HEK293 (cell line): ENCODE measurements at regions not wholly inside any gene's neighbourhood (a gene's known extent, or its start where the extent isn't known, plus 50 kb on each side); places are given as distances from the start of the nearest gene placed in this dataset.

Experiments
- CTCF ChIA-PET: fragments of 350-600 bp; formaldehyde crosslinking; extraction: SDS; loops from one replicate; lab custom pipeline; 2021; ENCODE audit warnings: antibody characterized with exemption; lab: Yijun Ruan, JAX
- POLR2A ChIA-PET: fragments of 300-600 bp; formaldehyde crosslinking; extraction: SDS; loops from one replicate; lab custom pipeline; 2020; ENCODE audit warnings: antibody characterized with exemption, inconsistent platforms; lab: Yijun Ruan, JAX
- H3K27ac ChIP-seq: fragments of 200-500 bp; sonication (Bioruptor generic); 2 replicates; pipeline ENCODE4 v1.5.1; 2014; ENCODE audit warnings: low read depth, low read length, control low read depth, inconsistent platforms; ENCODE audit errors: extremely low read depth
- H3K36me3 ChIP-seq, 2 experiments: fragments of 200-500 bp in 1 of 2; sonication (Bioruptor generic) in 1 of 2; 1 replicate in 1 of 2; 2 replicates in 1 of 2; pipeline ENCODE4 v1.5.1; 2014 to 2017; ENCODE audit warnings: inconsistent platforms in 2 of 2, low read length in 2 of 2; ENCODE audit not compliant: control insufficient read depth in 2 of 2, insufficient read depth in 1 of 2
- H3K4me1 ChIP-seq: fragments of 200-500 bp; sonication (Bioruptor generic); 2 replicates; pipeline ENCODE4 v1.5.1; 2014; ENCODE audit warnings: mild to moderate bottlenecking, low read length, inconsistent platforms; ENCODE audit not compliant: control insufficient read depth, insufficient read depth
- H3K4me3 ChIP-seq: 2 replicates; pipeline ENCODE4 v1.5.1; 2011; ENCODE audit warnings: low read depth, mild to moderate bottlenecking, control low read depth, low read length, moderate library complexity
- H3K9me3 ChIP-seq: fragments of 200-500 bp; sonication (Bioruptor generic); 2 replicates; pipeline ENCODE4 v1.5.1; 2014; ENCODE audit warnings: low read depth, low read length, inconsistent platforms; ENCODE audit not compliant: control insufficient read depth, insufficient read depth
- EGR2 ChIP-seq: fragments of 450-650 bp; formaldehyde crosslinking; IDR thresholded peaks from 2 replicates; pipeline ENCODE4 v1.5.1; 2016; ENCODE audit warnings: low read depth, missing biosample characterization, missing genetic modification characterization
- GLI2 ChIP-seq: fragments of 450-650 bp; formaldehyde crosslinking; IDR thresholded peaks from 2 replicates; pipeline ENCODE4; 2017; ENCODE audit warnings: missing biosample characterization, missing genetic modification characterization, low read depth, borderline replicate concordance
- GLIS1 ChIP-seq: fragments of 450-650 bp; formaldehyde crosslinking; IDR thresholded peaks from 2 replicates; pipeline ENCODE4 v1.5.1; 2016; ENCODE audit warnings: missing biosample characterization, missing genetic modification characterization
- KLF1 ChIP-seq: fragments of 450-650 bp; formaldehyde crosslinking; IDR thresholded peaks from 2 replicates; pipeline ENCODE4 v1.5.1; 2016; ENCODE audit warnings: missing biosample characterization, missing genetic modification characterization
- KLF10 ChIP-seq: fragments of 450-650 bp; IDR thresholded peaks from 2 replicates; pipeline ENCODE4 v1.5.1; 2018; ENCODE audit warnings: missing biosample characterization, mild to moderate bottlenecking, missing genetic modification characterization
- KLF16 ChIP-seq: fragments of 450-650 bp; formaldehyde crosslinking; IDR thresholded peaks from 2 replicates; pipeline ENCODE4 v1.5.1; 2017; ENCODE audit warnings: missing biosample characterization, missing genetic modification characterization
- ZBTB8A ChIP-seq: fragments of 450-650 bp; formaldehyde crosslinking; IDR thresholded peaks from 2 replicates; pipeline ENCODE4 v1.5.1; 2016; ENCODE audit warnings: missing biosample characterization, missing genetic modification characterization
- ZFHX2 ChIP-seq: fragments of 450-650 bp; formaldehyde crosslinking; conservative IDR thresholded peaks from 2 replicates; pipeline ENCODE4 v1.5.1; 2016; ENCODE audit warnings: missing biosample characterization, missing genetic modification characterization
- ZIC2 ChIP-seq: fragments of 450-650 bp; formaldehyde crosslinking; IDR thresholded peaks from 2 replicates; pipeline ENCODE4 v1.5.1; 2016; ENCODE audit warnings: missing biosample characterization, missing genetic modification characterization
- ZNF10 ChIP-seq: fragments of 450-650 bp; formaldehyde crosslinking; IDR thresholded peaks from 2 replicates; pipeline ENCODE4 v1.5.1; 2017; ENCODE audit warnings: missing biosample characterization, missing genetic modification characterization
- ZNF155 ChIP-seq: fragments of 450-650 bp; formaldehyde crosslinking; IDR thresholded peaks from 2 replicates; pipeline ENCODE4 v1.5.1; 2016; ENCODE audit warnings: missing biosample characterization, missing genetic modification characterization
- ZNF157 ChIP-seq: fragments of 450-650 bp; formaldehyde crosslinking; IDR thresholded peaks from 2 replicates; pipeline ENCODE4 v1.5.1; 2016; ENCODE audit warnings: missing biosample characterization, missing genetic modification characterization
- ZNF2 ChIP-seq: fragments of 450-650 bp; formaldehyde crosslinking; IDR thresholded peaks from 2 replicates; pipeline ENCODE4 v1.5.1; 2016; ENCODE audit warnings: missing biosample characterization, missing genetic modification characterization
- ZNF221 ChIP-seq: fragments of 450-650 bp; formaldehyde crosslinking; IDR thresholded peaks from 2 replicates; pipeline ENCODE4 v1.5.1; 2017; ENCODE audit warnings: missing biosample characterization, missing genetic modification characterization, borderline replicate concordance
- ZNF292 ChIP-seq: fragments of 450-650 bp; formaldehyde crosslinking; IDR thresholded peaks from 2 replicates; pipeline ENCODE4 v1.5.1; 2016; ENCODE audit warnings: low read depth, missing biosample characterization, missing genetic modification characterization, borderline replicate concordance
- ZNF335 ChIP-seq: fragments of 450-650 bp; formaldehyde crosslinking; conservative IDR thresholded peaks from 2 replicates; pipeline ENCODE4 v1.5.1; 2016; ENCODE audit warnings: missing biosample characterization, missing genetic modification characterization
- ZNF621 ChIP-seq: fragments of 450-650 bp; formaldehyde crosslinking; IDR thresholded peaks from 2 replicates; pipeline ENCODE4 v1.5.1; 2017; ENCODE audit warnings: missing biosample characterization, missing genetic modification characterization
- ZNF768 ChIP-seq: fragments of 450-650 bp; formaldehyde crosslinking; IDR thresholded peaks from 2 replicates; pipeline ENCODE4 v1.5.1; 2018; ENCODE audit warnings: missing biosample characterization, mild to moderate bottlenecking, missing genetic modification characterization
- ZNF843 ChIP-seq: fragments of 450-650 bp; formaldehyde crosslinking; IDR thresholded peaks from 2 replicates; pipeline ENCODE4 v1.5.1; 2016; ENCODE audit warnings: missing biosample characterization, missing genetic modification characterization
- TF ChIP-seq, protein P1 (sequence below): fragments of 450-650 bp; formaldehyde crosslinking; IDR thresholded peaks from 2 replicates; pipeline ENCODE4 v1.5.1; 2016; ENCODE audit warnings: missing biosample characterization, missing genetic modification characterization
- TF ChIP-seq, protein P2 (sequence below): fragments of 450-650 bp; formaldehyde crosslinking; IDR thresholded peaks from 2 replicates; pipeline ENCODE4 v1.5.1; 2017; ENCODE audit warnings: missing biosample characterization, missing genetic modification characterization
- TF ChIP-seq, protein P3 (sequence below): fragments of 450-650 bp; formaldehyde crosslinking; IDR thresholded peaks from 2 replicates; pipeline ENCODE4 v1.5.1; 2017; ENCODE audit warnings: missing biosample characterization, missing genetic modification characterization
- TF ChIP-seq, protein P4 (sequence below): fragments of 450-650 bp; formaldehyde crosslinking; IDR thresholded peaks from 2 replicates; pipeline ENCODE4 v1.5.1; 2016; ENCODE audit warnings: missing biosample characterization, missing genetic modification characterization
- TF ChIP-seq, protein P5 (sequence below): fragments of 450-650 bp; formaldehyde crosslinking; IDR thresholded peaks from 2 replicates; pipeline ENCODE4 v1.5.1; 2016; ENCODE audit warnings: missing biosample characterization, missing genetic modification characterization
- TF ChIP-seq, protein P6 (sequence below): fragments of 450-650 bp; formaldehyde crosslinking; IDR thresholded peaks from 2 replicates; pipeline ENCODE4 v1.5.1; 2016; ENCODE audit warnings: missing biosample characterization, missing genetic modification characterization

DNA sequence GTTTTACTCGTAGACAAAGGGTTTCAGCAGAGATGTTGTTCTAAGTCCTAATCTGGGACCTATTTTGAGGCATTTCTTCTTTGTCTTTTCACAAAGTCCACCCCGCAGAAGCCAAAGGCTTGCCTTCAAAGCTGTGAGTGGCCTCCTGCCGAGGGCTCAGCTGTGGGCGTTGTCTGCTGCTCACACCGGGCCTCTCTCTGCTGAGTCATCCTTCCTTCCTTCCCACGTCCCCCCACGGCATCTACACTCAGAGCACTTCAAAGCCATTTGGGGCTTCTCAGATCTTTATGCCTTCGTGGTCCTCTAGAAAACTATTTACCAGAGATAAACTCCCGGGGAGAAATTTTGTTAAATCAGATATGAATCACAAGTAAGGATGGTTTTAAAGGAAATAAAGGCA is 115.9 kb upstream of the TMPO start:
- Histone ChIP-seq H3K9me3 (no peaks in the 10 kb centered on the region), H3K4me1 (peaks cover 7% of the 10 kb centered on the region), H3K4me3 (no peak overlapping the region), H3K27ac (no peak overlapping the region), H3K36me3 (no peaks in the 10 kb centered on the region)
- POLR2A ChIA-PET, result no interaction called here
- CTCF ChIA-PET, result interaction anchor here (0.7 to 4.1 kb wide), 6 partner anchors 18 to 1820 kb away, joined by 3 to 19 read pairs (median 6); no protein-coding TSS in a partner anchor
- TF ChIP-seq ZNF157 (tag by site-specific recombination), result no peak
- no peak for TF ChIP-seq ZNF768 (tag by site-specific recombination)
- peak; percentile 95 for TF ChIP-seq EGR2 (tag by site-specific recombination)
- TF ChIP-seq, protein P1, sequence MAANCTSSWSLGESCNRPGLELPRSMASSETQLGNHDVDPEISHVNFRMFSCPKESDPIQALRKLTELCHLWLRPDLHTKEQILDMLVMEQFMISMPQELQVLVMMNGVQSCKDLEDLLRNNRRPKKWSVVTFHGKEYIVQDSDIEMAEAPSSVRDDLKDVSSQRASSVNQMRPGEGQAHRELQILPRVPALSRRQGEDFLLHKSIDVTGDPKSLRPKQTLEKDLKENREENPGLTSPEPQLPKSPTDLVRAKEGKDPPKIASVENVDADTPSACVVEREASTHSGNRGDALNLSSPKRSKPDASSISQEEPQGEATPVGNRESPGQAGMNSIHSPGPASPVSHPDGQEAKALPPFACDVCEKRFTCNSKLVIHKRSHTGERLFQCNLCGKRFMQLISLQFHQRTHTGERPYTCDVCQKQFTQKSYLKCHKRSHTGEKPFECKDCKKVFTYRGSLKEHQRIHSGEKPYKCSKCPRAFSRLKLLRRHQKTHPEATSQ (tag by site-specific recombination), result no peak
- TF ChIP-seq ZNF335 (tag by site-specific recombination), result peak; percentile 46
- peak; percentile 75 for TF ChIP-seq KLF10 (tag by site-specific recombination)
- no peak for TF ChIP-seq ZNF10 (tag by site-specific recombination)
- 0 out of 2 replicates have a peak, but pooled peaks have one; percentile 17 for TF ChIP-seq KLF1
- TF ChIP-seq, protein P2, sequence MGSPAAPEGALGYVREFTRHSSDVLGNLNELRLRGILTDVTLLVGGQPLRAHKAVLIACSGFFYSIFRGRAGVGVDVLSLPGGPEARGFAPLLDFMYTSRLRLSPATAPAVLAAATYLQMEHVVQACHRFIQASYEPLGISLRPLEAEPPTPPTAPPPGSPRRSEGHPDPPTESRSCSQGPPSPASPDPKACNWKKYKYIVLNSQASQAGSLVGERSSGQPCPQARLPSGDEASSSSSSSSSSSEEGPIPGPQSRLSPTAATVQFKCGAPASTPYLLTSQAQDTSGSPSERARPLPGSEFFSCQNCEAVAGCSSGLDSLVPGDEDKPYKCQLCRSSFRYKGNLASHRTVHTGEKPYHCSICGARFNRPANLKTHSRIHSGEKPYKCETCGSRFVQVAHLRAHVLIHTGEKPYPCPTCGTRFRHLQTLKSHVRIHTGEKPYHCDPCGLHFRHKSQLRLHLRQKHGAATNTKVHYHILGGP (tag by site-specific recombination), result no peak
- TF ChIP-seq ZNF621 (tag by site-specific recombination), result no peak
- TF ChIP-seq, protein P3, sequence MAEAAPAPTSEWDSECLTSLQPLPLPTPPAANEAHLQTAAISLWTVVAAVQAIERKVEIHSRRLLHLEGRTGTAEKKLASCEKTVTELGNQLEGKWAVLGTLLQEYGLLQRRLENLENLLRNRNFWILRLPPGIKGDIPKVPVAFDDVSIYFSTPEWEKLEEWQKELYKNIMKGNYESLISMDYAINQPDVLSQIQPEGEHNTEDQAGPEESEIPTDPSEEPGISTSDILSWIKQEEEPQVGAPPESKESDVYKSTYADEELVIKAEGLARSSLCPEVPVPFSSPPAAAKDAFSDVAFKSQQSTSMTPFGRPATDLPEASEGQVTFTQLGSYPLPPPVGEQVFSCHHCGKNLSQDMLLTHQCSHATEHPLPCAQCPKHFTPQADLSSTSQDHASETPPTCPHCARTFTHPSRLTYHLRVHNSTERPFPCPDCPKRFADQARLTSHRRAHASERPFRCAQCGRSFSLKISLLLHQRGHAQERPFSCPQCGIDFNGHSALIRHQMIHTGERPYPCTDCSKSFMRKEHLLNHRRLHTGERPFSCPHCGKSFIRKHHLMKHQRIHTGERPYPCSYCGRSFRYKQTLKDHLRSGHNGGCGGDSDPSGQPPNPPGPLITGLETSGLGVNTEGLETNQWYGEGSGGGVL, result peak; percentile 54
- peak; percentile 97 for TF ChIP-seq ZFHX2 (tag by site-specific recombination)
- TF ChIP-seq, protein P4, sequence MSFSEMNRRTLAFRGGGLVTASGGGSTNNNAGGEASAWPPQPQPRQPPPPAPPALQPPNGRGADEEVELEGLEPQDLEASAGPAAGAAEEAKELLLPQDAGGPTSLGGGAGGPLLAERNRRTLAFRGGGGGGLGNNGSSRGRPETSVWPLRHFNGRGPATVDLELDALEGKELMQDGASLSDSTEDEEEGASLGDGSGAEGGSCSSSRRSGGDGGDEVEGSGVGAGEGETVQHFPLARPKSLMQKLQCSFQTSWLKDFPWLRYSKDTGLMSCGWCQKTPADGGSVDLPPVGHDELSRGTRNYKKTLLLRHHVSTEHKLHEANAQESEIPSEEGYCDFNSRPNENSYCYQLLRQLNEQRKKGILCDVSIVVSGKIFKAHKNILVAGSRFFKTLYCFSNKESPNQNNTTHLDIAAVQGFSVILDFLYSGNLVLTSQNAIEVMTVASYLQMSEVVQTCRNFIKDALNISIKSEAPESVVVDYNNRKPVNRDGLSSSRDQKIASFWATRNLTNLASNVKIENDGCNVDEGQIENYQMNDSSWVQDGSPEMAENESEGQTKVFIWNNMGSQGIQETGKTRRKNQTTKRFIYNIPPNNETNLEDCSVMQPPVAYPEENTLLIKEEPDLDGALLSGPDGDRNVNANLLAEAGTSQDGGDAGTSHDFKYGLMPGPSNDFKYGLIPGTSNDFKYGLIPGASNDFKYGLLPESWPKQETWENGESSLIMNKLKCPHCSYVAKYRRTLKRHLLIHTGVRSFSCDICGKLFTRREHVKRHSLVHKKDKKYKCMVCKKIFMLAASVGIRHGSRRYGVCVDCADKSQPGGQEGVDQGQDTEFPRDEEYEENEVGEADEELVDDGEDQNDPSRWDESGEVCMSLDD (tag by site-specific recombination), result no peak
- TF ChIP-seq, protein P5, sequence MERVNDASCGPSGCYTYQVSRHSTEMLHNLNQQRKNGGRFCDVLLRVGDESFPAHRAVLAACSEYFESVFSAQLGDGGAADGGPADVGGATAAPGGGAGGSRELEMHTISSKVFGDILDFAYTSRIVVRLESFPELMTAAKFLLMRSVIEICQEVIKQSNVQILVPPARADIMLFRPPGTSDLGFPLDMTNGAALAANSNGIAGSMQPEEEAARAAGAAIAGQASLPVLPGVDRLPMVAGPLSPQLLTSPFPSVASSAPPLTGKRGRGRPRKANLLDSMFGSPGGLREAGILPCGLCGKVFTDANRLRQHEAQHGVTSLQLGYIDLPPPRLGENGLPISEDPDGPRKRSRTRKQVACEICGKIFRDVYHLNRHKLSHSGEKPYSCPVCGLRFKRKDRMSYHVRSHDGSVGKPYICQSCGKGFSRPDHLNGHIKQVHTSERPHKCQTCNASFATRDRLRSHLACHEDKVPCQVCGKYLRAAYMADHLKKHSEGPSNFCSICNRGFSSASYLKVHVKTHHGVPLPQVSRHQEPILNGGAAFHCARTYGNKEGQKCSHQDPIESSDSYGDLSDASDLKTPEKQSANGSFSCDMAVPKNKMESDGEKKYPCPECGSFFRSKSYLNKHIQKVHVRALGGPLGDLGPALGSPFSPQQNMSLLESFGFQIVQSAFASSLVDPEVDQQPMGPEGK (tag by site-specific recombination), result 0 out of 2 replicates have a peak, but pooled peaks have one; percentile 35
- no peak for TF ChIP-seq KLF16 (tag by site-specific recombination)
- TF ChIP-seq, protein P6, sequence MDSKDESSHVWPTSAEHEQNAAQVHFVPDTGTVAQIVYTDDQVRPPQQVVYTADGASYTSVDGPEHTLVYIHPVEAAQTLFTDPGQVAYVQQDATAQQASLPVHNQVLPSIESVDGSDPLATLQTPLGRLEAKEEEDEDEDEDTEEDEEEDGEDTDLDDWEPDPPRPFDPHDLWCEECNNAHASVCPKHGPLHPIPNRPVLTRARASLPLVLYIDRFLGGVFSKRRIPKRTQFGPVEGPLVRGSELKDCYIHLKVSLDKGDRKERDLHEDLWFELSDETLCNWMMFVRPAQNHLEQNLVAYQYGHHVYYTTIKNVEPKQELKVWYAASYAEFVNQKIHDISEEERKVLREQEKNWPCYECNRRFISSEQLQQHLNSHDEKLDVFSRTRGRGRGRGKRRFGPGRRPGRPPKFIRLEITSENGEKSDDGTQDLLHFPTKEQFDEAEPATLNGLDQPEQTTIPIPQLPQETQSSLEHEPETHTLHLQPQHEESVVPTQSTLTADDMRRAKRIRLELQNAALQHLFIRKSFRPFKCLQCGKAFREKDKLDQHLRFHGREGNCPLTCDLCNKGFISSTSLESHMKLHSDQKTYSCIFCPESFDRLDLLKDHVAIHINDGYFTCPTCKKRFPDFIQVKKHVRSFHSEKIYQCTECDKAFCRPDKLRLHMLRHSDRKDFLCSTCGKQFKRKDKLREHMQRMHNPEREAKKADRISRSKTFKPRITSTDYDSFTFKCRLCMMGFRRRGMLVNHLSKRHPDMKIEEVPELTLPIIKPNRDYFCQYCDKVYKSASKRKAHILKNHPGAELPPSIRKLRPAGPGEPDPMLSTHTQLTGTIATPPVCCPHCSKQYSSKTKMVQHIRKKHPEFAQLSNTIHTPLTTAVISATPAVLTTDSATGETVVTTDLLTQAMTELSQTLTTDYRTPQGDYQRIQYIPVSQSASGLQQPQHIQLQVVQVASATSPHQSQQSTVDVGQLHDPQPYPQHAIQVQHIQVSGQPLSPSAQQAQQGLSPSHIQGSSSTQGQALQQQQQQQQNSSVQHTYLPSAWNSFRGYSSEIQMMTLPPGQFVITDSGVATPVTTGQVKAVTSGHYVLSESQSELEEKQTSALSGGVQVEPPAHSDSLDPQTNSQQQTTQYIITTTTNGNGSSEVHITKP (tag by site-specific recombination), result no peak
- TF ChIP-seq GLI2 (tag by site-specific recombination), result no peak
- TF ChIP-seq ZNF155 (tag by site-specific recombination), result no peak
- TF ChIP-seq ZBTB8A (tag by site-specific recombination), result peak; percentile 66
- TF ChIP-seq ZNF221, result no peak
- no peak for TF ChIP-seq ZNF2
- no peak for TF ChIP-seq ZNF843 (tag by site-specific recombination)
- peak; percentile 77 for TF ChIP-seq ZIC2 (tag by site-specific recombination)
- no peak for TF ChIP-seq ZNF292 (tag by site-specific recombination)
- TF ChIP-seq GLIS1 (tag by site-specific recombination), result peak; percentile 85
